CD4-positive, CD25-positive, alpha-beta regulatory T cell (primary cell): ENCODE measurements at regions not wholly inside any gene's neighbourhood (a gene's known extent, or its start where the extent isn't known, plus 50 kb on each side); places are given as distances from the start of the nearest gene placed in this dataset.

Source experiments
- ATAC-seq, 2 donors: fragments of 150-1000 bp; cut with Tn5 transposase; one replicate each; pipeline ENCODE4 v1.10.0; 2021; ENCODE audit warnings: low read depth in 2 of 2, moderate number of reproducible peaks in 2 of 2, moderate library complexity in 1 of 2
- DNase-seq, 3 donors: peaks; one replicate each; pipeline versions ENCODE4 v3.0.0 to v3.0.0-alpha.2; 2012 to 2022; ENCODE audit warnings: mixed read lengths in 1 of 3
- H3K27ac ChIP-seq: one replicate; pipeline ENCODE4 v1.7.0; 2013; ENCODE audit warnings: mild to moderate bottlenecking, low read length; ENCODE audit not compliant: insufficient read depth, poor library complexity, severe bottlenecking
- H3K27me3 ChIP-seq: one replicate; pipeline ENCODE4 v1.7.0; 2013; ENCODE audit warnings: low read length; ENCODE audit not compliant: control insufficient read depth, insufficient read depth
- H3K36me3 ChIP-seq: one replicate; pipeline ENCODE4 v1.7.0; 2013; ENCODE audit warnings: mild to moderate bottlenecking, low read length, moderate library complexity; ENCODE audit not compliant: control insufficient read depth, insufficient read depth
- H3K4me1 ChIP-seq: 2 replicates; pipeline ENCODE4 v1.7.0; 2013; ENCODE audit warnings: mild to moderate bottlenecking, low read length; ENCODE audit not compliant: insufficient read depth, control insufficient read depth, poor library complexity, severe bottlenecking
- H3K4me3 ChIP-seq: one replicate; pipeline ENCODE4 v1.7.0; 2013; ENCODE audit warnings: low read depth, mild to moderate bottlenecking, low read length, moderate library complexity
- H3K9me3 ChIP-seq, 2 experiments: 1 replicate in 1 of 2; 2 replicates in 1 of 2; pipeline ENCODE4 v1.7.0; 2013; ENCODE audit warnings: low read length in 2 of 2, mild to moderate bottlenecking in 1 of 2, moderate library complexity in 1 of 2; ENCODE audit not compliant: control insufficient read depth in 2 of 2
- H3K27ac Mint-ChIP-seq, 3 donors: one replicate each; pipeline ENCODE4 v1.8.0; 2020 to 2022; ENCODE audit warnings: mild to moderate bottlenecking in 3 of 3, mixed read lengths in 3 of 3, moderate library complexity in 2 of 3
- H3K27me3 Mint-ChIP-seq: one replicate; pipeline ENCODE4 v1.8.0; 2022; ENCODE audit warnings: mild to moderate bottlenecking, mixed read lengths
- H3K36me3 Mint-ChIP-seq: one replicate; pipeline ENCODE4 v1.8.0; 2020; ENCODE audit warnings: mixed read lengths
- H3K4me1 Mint-ChIP-seq, 4 donors: one replicate each; pipeline ENCODE4 v1.8.0; 2020 to 2022; ENCODE audit warnings: mixed read lengths in 4 of 4, mild to moderate bottlenecking in 1 of 4
- H3K4me3 Mint-ChIP-seq, 4 donors: one replicate each; pipeline ENCODE4 v1.8.0; 2020 to 2022; ENCODE audit warnings: mild to moderate bottlenecking in 4 of 4, mixed read lengths in 4 of 4, moderate library complexity in 3 of 4
- H3K9me3 Mint-ChIP-seq, 7 donors: one replicate each; pipeline ENCODE4 v1.8.0; 2020 to 2022; ENCODE audit warnings: mixed read lengths in 7 of 7, mild to moderate bottlenecking in 3 of 7, moderate library complexity in 2 of 7

DNA sequence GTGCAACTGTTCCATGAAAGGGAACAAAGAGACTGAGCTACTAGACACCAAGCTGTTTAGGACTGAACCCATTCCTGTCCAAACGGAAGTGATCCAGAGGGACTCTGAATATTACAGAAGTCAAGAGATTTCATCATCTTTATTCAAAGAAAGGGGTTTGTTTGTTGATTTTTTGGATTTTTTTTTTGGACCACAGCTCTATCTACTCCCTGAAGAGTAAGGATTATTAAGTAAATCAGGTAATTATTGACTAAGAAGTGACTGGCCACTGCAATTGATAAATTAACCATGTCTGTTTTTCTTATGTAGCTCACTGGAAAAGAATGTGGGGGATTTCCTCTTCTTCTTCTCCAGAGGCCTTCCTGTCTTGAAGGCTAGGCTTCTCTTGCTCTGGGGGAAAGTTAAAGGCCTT lies 146.6 kb upstream of the TPM1 start:
- DNase-seq (no peak), ATAC-seq (no peak)
- H3K4me3 Mint-ChIP-seq: no peak overlapping the region
- no peaks in the 10 kb centered on the region for H3K4me1 Mint-ChIP-seq
- H3K27me3 Mint-ChIP-seq: peaks cover 19% of the 10 kb centered on the region
- H3K27ac Mint-ChIP-seq: no peak overlapping the region
- Histone ChIP-seq H3K4me3 (no peak overlapping the region), H3K4me1 (no peaks in the 10 kb centered on the region), H3K36me3 (no peaks in the 10 kb centered on the region), H3K27me3 (peaks cover 3% of the 10 kb centered on the region), H3K27ac (no peak overlapping the region), H3K9me3 (no peaks in the 10 kb centered on the region)
- H3K36me3 Mint-ChIP-seq: no peaks in the 10 kb centered on the region
- no peaks in the 10 kb centered on the region for H3K9me3 Mint-ChIP-seq

DNA sequence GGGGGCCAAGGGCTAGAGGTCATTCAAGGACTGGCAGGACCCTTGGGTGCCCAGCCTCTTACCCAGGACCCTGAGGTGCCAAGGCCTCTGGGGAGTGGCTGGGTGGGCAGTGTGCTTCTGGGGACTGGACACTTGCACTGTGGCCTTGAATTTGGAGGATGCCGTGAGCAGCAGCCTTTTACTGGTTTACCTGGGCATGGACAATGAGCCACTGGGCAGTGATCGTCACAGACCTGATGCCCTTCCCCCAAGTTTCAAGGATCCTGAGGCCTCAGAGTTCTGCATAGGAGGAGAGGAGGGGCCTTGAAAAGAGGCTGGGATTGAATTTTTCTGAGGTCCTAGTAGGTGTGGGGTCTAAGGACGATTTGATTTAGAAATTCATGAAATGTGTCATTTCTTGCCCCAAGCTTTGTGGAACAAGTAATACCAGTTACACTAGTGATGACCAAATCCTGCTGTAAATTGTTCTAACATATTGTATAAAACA lies 146.1 kb upstream of the TPM1 start:
- Histone ChIP-seq H3K27ac (no peak overlapping the region), H3K36me3 (no peaks in the 10 kb centered on the region), H3K4me1 (no peaks in the 10 kb centered on the region), H3K4me3 (no peak overlapping the region), H3K27me3 (peaks cover 2% of the 10 kb centered on the region), H3K9me3 (no peaks in the 10 kb centered on the region)
- no peaks in the 10 kb centered on the region for H3K4me1 Mint-ChIP-seq
- no peak overlapping the region for H3K27ac Mint-ChIP-seq
- H3K4me3 Mint-ChIP-seq: no peak overlapping the region
- no peak for DNase-seq
- no peaks in the 10 kb centered on the region for H3K36me3 Mint-ChIP-seq
- no peak for ATAC-seq
- H3K27me3 Mint-ChIP-seq: peaks cover 16% of the 10 kb centered on the region
- H3K9me3 Mint-ChIP-seq: no peaks in the 10 kb centered on the region

DNA sequence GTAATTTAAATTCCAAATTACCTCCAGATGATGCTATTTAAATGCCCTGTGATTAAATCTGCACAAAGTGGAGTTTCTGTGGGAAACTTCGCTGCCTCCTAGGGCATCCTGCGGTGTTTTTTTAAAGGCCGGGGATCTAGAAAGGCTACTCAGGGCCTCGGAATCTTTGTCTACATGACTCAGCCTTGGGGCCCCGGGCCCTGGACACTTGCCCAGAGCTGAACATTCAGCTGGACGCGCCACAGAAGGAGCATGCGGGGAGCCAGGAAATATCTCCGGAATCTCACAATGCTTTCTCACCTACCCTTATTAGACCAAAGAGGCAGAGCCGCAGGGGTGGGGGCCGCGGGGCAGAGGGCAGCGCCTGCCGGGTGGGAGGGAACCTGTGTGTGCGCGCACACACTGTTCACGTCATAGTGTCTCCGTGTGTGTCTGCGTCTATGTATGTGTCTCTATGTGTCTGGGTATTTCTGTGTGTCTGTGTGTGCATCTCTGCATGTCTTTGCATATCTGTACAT lies 145.5 kb upstream of the TPM1 start:
- H3K4me3 Mint-ChIP-seq: no peak overlapping the region
- ATAC-seq (no peak), DNase-seq (no peak)
- Histone ChIP-seq H3K4me1 (no peaks in the 10 kb centered on the region), H3K27ac (no peak overlapping the region), H3K4me3 (no peak overlapping the region), H3K36me3 (no peaks in the 10 kb centered on the region), H3K9me3 (no peaks in the 10 kb centered on the region), H3K27me3 (no peaks in the 10 kb centered on the region)
- no peaks in the 10 kb centered on the region for H3K36me3 Mint-ChIP-seq
- H3K4me1 Mint-ChIP-seq: no peaks in the 10 kb centered on the region
- peaks cover 20% of the 10 kb centered on the region for H3K27me3 Mint-ChIP-seq
- no peaks in the 10 kb centered on the region for H3K9me3 Mint-ChIP-seq
- no peak overlapping the region for H3K27ac Mint-ChIP-seq

DNA sequence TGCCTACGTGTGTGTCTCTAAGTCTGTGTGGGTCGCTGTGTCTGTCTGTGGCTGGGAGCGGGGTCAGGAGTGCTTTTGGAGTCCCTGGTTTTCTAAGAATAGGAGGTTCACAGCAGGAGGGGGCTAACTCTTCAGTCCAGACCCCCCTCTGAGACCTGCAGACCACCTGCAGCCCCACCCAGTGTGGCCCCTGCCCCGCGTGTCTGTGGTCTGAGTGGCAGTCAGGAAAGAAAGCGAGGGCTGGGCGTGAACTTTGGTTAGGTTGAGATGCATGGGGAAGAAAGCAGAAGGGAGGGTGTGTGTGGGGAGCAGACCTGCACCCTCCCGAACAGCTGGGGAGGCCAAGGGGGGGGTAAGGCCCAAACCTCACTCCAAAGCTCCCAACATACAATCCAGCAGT lies 144.9 kb upstream of the TPM1 start:
- Mint-ChIP-seq H3K4me1 (no peaks in the 10 kb centered on the region), H3K27ac (no peak overlapping the region), H3K27me3 (peaks cover 20% of the 10 kb centered on the region), H3K4me3 (no peak overlapping the region), H3K9me3 (no peaks in the 10 kb centered on the region), H3K36me3 (no peaks in the 10 kb centered on the region)
- no peak overlapping the region for H3K4me3 ChIP-seq
- H3K27ac ChIP-seq: no peak overlapping the region
- H3K9me3 ChIP-seq: no peaks in the 10 kb centered on the region
- ATAC-seq: no peak
- H3K36me3 ChIP-seq: no peaks in the 10 kb centered on the region
- DNase-seq: no peak
- no peaks in the 10 kb centered on the region for H3K4me1 ChIP-seq
- no peaks in the 10 kb centered on the region for H3K27me3 ChIP-seq

DNA sequence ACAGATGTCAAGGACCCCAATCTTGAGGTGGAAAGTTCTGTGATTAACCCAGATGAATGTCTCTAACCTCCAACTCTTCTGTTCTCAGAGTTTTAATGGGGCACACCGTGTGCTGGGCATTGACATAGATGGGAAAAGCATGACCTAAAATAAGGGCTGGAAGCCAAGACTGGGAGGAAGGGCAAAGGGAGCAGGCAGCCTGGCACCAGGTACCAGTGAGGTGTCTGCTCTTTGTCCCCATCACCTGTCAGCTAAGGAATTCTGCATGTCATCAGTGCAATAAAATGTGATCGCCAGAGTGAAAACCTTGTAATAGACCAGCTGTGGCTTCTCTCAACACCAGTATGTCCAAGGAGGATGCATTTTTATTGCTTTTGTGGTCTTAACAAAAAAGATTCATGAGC lies 143.5 kb upstream of the TPM1 start:
- DNase-seq (no peak), ATAC-seq (no peak)
- Histone ChIP-seq H3K27me3 (no peaks in the 10 kb centered on the region), H3K36me3 (no peaks in the 10 kb centered on the region), H3K27ac (no peak overlapping the region), H3K4me1 (no peaks in the 10 kb centered on the region), H3K4me3 (no peak overlapping the region), H3K9me3 (no peaks in the 10 kb centered on the region)
- Mint-ChIP-seq H3K4me3 (no peak overlapping the region), H3K9me3 (no peaks in the 10 kb centered on the region), H3K27ac (no peak overlapping the region), H3K36me3 (no peaks in the 10 kb centered on the region), H3K27me3 (peaks cover 20% of the 10 kb centered on the region), H3K4me1 (no peaks in the 10 kb centered on the region)

DNA sequence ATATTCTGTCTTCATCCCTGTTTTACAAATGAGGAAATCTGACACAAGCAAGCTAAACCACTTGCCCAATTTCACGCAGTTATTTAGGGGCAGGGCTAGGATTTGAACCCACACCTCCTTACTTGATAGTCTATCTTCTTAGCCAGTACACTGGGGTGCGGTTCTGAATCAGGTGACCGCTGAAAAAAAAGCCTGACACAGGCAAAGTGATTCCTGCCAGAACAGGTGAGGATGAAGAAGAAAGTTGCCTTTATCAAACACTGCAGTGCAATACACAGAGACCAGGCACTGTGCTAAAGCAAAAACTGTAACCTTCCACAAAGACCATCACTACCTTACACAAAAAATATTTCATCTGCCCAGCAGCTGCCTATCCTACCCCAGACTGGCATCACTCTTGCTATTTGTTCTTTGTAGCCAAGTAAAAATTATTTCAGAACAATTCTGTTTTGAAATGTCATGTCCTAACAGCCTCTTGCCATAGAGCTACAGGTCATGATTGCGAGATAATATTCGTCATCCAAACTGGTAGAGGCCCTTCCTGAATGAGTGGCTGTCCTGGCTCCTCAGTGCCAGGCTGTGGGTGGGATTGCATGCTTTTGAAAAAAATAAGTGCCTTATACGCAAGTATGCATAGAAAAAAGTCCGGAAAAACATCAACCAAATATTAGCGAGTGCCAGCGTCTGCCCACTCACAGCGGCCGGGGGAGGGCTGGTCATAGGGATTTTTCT lies 142.3 kb upstream of the TPM1 start:
- H3K9me3 ChIP-seq: no peaks in the 10 kb centered on the region
- Mint-ChIP-seq H3K27me3 (peaks cover 20% of the 10 kb centered on the region), H3K4me3 (no peak overlapping the region), H3K36me3 (no peaks in the 10 kb centered on the region), H3K9me3 (no peaks in the 10 kb centered on the region), H3K27ac (no peak overlapping the region), H3K4me1 (no peaks in the 10 kb centered on the region)
- no peaks in the 10 kb centered on the region for H3K4me1 ChIP-seq
- H3K36me3 ChIP-seq: no peaks in the 10 kb centered on the region
- no peak for ATAC-seq
- H3K4me3 ChIP-seq: no peak overlapping the region
- no peaks in the 10 kb centered on the region for H3K27me3 ChIP-seq
- DNase-seq: no peak
- no peak overlapping the region for H3K27ac ChIP-seq

DNA sequence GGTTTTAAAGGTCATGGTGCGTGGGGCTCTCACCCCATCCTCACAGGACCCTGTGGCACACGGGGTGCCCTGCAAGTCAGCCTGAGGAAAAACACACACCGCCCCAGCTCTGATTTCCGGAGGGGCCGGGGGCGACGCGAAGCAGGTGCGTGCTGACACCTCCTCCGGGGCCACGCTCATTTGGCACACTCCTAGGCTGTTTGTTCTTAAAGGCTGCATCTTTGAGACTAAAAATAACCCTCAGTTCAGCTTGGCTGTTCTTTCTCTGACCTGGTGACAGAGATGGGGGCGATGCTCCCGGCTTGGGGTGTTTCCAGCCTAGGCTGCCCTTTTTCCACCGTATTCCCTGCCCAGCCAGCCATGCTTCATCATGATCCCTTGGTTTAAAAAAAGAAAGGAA lies 141.5 kb upstream of the TPM1 start:
- Mint-ChIP-seq H3K36me3 (no peaks in the 10 kb centered on the region), H3K9me3 (no peaks in the 10 kb centered on the region), H3K27me3 (peaks cover 20% of the 10 kb centered on the region), H3K4me3 (no peak overlapping the region), H3K27ac (no peak overlapping the region), H3K4me1 (no peaks in the 10 kb centered on the region)
- DNase-seq: no peak
- H3K27me3 ChIP-seq: no peaks in the 10 kb centered on the region
- no peaks in the 10 kb centered on the region for H3K9me3 ChIP-seq
- H3K27ac ChIP-seq: no peak overlapping the region
- no peaks in the 10 kb centered on the region for H3K36me3 ChIP-seq
- ATAC-seq: no peak
- H3K4me3 ChIP-seq: no peak overlapping the region
- no peaks in the 10 kb centered on the region for H3K4me1 ChIP-seq

DNA sequence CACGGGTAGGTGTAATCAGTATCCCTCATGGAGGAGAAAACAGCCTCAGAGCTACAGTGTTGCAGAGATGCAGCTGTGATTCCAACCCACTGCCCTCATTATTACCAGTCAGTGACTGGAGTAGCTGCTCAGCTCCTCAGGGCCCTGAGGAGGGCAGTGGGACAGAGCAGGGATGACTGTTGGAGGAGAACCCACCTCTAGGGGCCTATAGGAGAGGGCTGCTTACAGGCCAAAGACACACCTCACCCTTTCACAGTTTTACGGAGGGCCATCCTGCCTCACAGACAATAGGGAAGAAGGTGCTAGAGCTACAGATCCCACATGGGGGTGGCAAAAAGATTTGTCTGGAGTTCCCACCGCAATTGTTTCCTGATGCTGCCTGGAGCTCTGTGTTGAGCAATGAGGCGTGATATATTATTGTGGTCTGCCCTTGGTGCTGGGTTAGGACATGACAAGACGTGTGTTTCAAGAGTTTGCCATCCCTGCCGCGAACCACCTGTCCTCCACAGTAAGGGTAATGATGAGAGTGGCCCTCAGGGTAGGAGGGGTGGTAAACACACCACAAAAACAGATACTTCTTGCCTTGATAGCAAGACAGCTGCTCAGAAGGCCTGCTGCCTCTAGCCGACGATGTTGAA lies 140.5 kb upstream of the TPM1 start:
- Histone ChIP-seq H3K4me3 (no peak overlapping the region), H3K36me3 (no peaks in the 10 kb centered on the region), H3K9me3 (no peaks in the 10 kb centered on the region), H3K27me3 (no peaks in the 10 kb centered on the region), H3K4me1 (no peaks in the 10 kb centered on the region), H3K27ac (no peak overlapping the region)
- Mint-ChIP-seq H3K36me3 (no peaks in the 10 kb centered on the region), H3K27ac (no peak overlapping the region), H3K4me1 (no peaks in the 10 kb centered on the region), H3K27me3 (peaks cover 11% of the 10 kb centered on the region), H3K9me3 (no peaks in the 10 kb centered on the region), H3K4me3 (no peak overlapping the region)
- ATAC-seq (no peak), DNase-seq (no peak)
